CD8-positive, alpha-beta memory T cell (primary cell): ENCODE measurements at regions not wholly inside any gene's neighbourhood (a gene's known extent, or its start where the extent isn't known, plus 50 kb on each side); places are given as distances from the start of the nearest gene placed in this dataset.
A peak's percentile ranks its signal among the peaks of the same experiment; 100 is the strongest.

ENCODE experiments used
- CTCF ChIA-PET: fragments of 350-600 bp; sonication (Branson Sonifier 250); formaldehyde crosslinking; loops from one replicate; lab custom pipeline; 2021; ENCODE audit warnings: antibody characterized with exemption; lab: Charles Lee
- POLR2A ChIA-PET: fragments of 350-600 bp; sonication (Branson Sonifier 250); formaldehyde crosslinking; loops from one replicate; lab custom pipeline; 2021; ENCODE audit warnings: antibody characterized with exemption; lab: Charles Lee
- DNase-seq, 5 donors: peaks; one replicate each; pipeline versions ENCODE4 v3.0.0 to v3.0.0-alpha.2; 2020 to 2022; ENCODE audit warnings: mixed read lengths in 1 of 5
- H3K27ac ChIP-seq: one replicate; pipeline ENCODE4 v1.7.0; 2013; ENCODE audit warnings: low read depth, mild to moderate bottlenecking, low read length, moderate library complexity
- H3K27me3 ChIP-seq: 2 replicates; pipeline ENCODE4 v1.7.0; 2013; ENCODE audit warnings: low read length, mild to moderate bottlenecking; ENCODE audit not compliant: insufficient read depth, poor library complexity, severe bottlenecking
- H3K36me3 ChIP-seq: 2 replicates; pipeline ENCODE4 v1.7.0; 2013; ENCODE audit warnings: mild to moderate bottlenecking, low read length, moderate library complexity; ENCODE audit not compliant: insufficient read depth
- H3K4me1 ChIP-seq: 2 replicates; pipeline ENCODE4 v1.7.0; 2013; ENCODE audit warnings: mild to moderate bottlenecking, low read length, moderate library complexity; ENCODE audit not compliant: insufficient read depth
- H3K4me3 ChIP-seq: 2 replicates; pipeline ENCODE4 v1.7.0; 2013; ENCODE audit warnings: mild to moderate bottlenecking, low read length
- H3K9me3 ChIP-seq: 2 replicates; pipeline ENCODE4 v1.7.0; 2013; ENCODE audit warnings: mild to moderate bottlenecking, low read length
- H3K27ac Mint-ChIP-seq, 8 donors: one replicate each; pipeline ENCODE4 v1.8.0; 2020 to 2021; ENCODE audit warnings: mixed read lengths in 8 of 8, mild to moderate bottlenecking in 6 of 8, inconsistent platforms in 3 of 8, moderate library complexity in 3 of 8
- H3K27me3 Mint-ChIP-seq, 2 donors: one replicate each; pipeline ENCODE4 v1.8.0; 2020 to 2021; ENCODE audit warnings: mixed read lengths in 2 of 2, mild to moderate bottlenecking in 1 of 2, moderate library complexity in 1 of 2
- H3K36me3 Mint-ChIP-seq, 3 donors: one replicate each; pipeline ENCODE4 v1.8.0; 2020 to 2021; ENCODE audit warnings: mixed read lengths in 3 of 3, inconsistent platforms in 1 of 3, mild to moderate bottlenecking in 1 of 3
- H3K4me1 Mint-ChIP-seq, 3 donors: one replicate each; pipeline ENCODE4 v1.8.0; 2020 to 2021; ENCODE audit warnings: mixed read lengths in 3 of 3, inconsistent platforms in 1 of 3, mild to moderate bottlenecking in 1 of 3
- H3K4me3 Mint-ChIP-seq, 7 donors: one replicate each; pipeline ENCODE4 v1.8.0; 2020 to 2021; ENCODE audit warnings: mixed read lengths in 7 of 7, mild to moderate bottlenecking in 6 of 7, moderate library complexity in 4 of 7, inconsistent platforms in 2 of 7
- H3K9me3 Mint-ChIP-seq, 5 donors: one replicate each; pipeline ENCODE4 v1.8.0; 2020 to 2022; ENCODE audit warnings: mixed read lengths in 5 of 5, mild to moderate bottlenecking in 3 of 5, moderate library complexity in 2 of 5, inconsistent platforms in 1 of 5

DNA sequence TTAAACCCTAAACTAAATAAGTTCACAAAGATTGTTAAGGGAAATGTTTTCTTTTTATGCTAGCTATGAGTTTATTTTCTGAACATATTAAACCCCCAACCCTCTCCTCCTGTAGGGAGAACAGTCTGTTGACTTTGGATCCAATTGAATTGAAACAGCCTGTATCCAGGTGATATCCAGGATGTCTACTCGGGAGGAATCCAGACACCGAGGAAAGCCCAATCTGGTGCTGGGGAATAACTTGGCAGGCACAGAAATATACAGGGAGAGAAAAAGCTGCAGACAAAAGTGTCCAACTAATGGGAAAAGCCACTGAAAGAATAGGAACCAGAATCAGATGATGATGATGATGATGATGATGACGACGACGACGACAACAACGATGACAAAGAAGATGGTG is 93.9 kb upstream of the API5 start:
- H3K27ac ChIP-seq = no peak overlapping the region
- DNase-seq = no peak
- ChIA-PET POLR2A (no interaction called here), CTCF (interaction anchor here (0.6 kb wide), 1 partner anchor 229 kb away, joined by 3 read pairs; no protein-coding TSS in a partner anchor)
- H3K4me1 Mint-ChIP-seq = no peaks in the 10 kb centered on the region
- no peaks in the 10 kb centered on the region for H3K27me3 ChIP-seq
- H3K4me3 Mint-ChIP-seq = no peak overlapping the region
- H3K4me3 ChIP-seq = no peak overlapping the region
- no peaks in the 10 kb centered on the region for H3K4me1 ChIP-seq
- H3K9me3 ChIP-seq = no peaks in the 10 kb centered on the region
- H3K36me3 Mint-ChIP-seq = no peaks in the 10 kb centered on the region
- H3K27me3 Mint-ChIP-seq = no peaks in the 10 kb centered on the region
- no peaks in the 10 kb centered on the region for H3K36me3 ChIP-seq
- H3K27ac Mint-ChIP-seq = no peak overlapping the region
- peaks cover 0 to 4% (median 0%) of the 10 kb centered on the region in 5 donors for H3K9me3 Mint-ChIP-seq

GRCh38 chr11:43222215-43222614 is 89.6 kb upstream of the API5 start:
- H3K9me3 ChIP-seq = no peaks in the 10 kb centered on the region
- H3K36me3 ChIP-seq = no peaks in the 10 kb centered on the region
- Mint-ChIP-seq H3K4me3 (no peak overlapping the region), H3K27me3 (no peaks in the 10 kb centered on the region), H3K4me1 (no peaks in the 10 kb centered on the region), H3K27ac (no peak overlapping the region), H3K36me3 (no peaks in the 10 kb centered on the region), H3K9me3 (peaks cover 0 to 6% (median 0%) of the 10 kb centered on the region in 5 donors)
- no peak overlapping the region for H3K4me3 ChIP-seq
- no peak for DNase-seq
- ChIA-PET POLR2A (no interaction called here), CTCF (no interaction called here)
- no peaks in the 10 kb centered on the region for H3K4me1 ChIP-seq
- H3K27me3 ChIP-seq = no peaks in the 10 kb centered on the region
- no peak overlapping the region for H3K27ac ChIP-seq

- Histone ChIP-seq H3K4me1 (no peaks in the 10 kb centered on the region), H3K4me3 (no peak overlapping the region), H3K36me3 (no peaks in the 10 kb centered on the region), H3K27ac (no peak overlapping the region), H3K9me3 (no peaks in the 10 kb centered on the region), H3K27me3 (no peaks in the 10 kb centered on the region)
- no peak overlapping the region for H3K27ac Mint-ChIP-seq
- H3K4me3 Mint-ChIP-seq = no peak overlapping the region
- H3K27me3 Mint-ChIP-seq = no peaks in the 10 kb centered on the region
- CTCF ChIA-PET = no interaction called here
- no peaks in the 10 kb centered on the region for H3K36me3 Mint-ChIP-seq
- peaks cover 0 to 6% (median 0%) of the 10 kb centered on the region in 5 donors for H3K9me3 Mint-ChIP-seq
- DNase-seq = no peak
- POLR2A ChIA-PET = no interaction called here
- no peaks in the 10 kb centered on the region for H3K4me1 Mint-ChIP-seq
Measured at GRCh38 chr11:43223026-43223425, 88.8 kb upstream of the API5 start.

- no peak overlapping the region for H3K4me3 Mint-ChIP-seq
- no peaks in the 10 kb centered on the region for H3K36me3 Mint-ChIP-seq
- POLR2A ChIA-PET = no interaction called here
Measured at GRCh38 chr11:43234881-43235280, 76.9 kb upstream of the API5 start.

DNA sequence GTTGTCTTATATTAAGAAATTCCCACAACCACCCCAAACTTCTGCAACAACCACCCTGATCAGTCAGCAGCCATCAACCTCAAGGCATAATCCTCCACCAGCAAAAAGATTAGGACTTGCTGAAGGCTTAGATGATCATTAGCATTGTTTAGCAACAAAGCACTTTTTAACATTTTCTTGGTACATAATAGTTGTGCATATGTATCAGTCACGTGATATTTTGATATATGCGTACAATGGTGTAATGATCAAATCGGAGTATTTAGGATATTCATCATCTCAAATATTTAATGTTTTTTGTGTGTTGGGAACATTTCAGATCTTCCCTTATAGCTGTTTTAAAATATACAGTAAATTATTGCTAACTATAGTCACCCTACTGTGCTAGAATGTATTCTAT is 73.5 kb upstream of the API5 start:
- H3K4me3 ChIP-seq = no peak overlapping the region
- H3K27ac Mint-ChIP-seq = no peak overlapping the region
- ChIA-PET POLR2A (no interaction called here), CTCF (no interaction called here)
- no peak for DNase-seq
- no peaks in the 10 kb centered on the region for H3K36me3 Mint-ChIP-seq
- no peaks in the 10 kb centered on the region for H3K36me3 ChIP-seq
- no peaks in the 10 kb centered on the region for H3K9me3 ChIP-seq
- no peak overlapping the region for H3K4me3 Mint-ChIP-seq
- H3K4me1 ChIP-seq = no peaks in the 10 kb centered on the region
- H3K27me3 Mint-ChIP-seq = peaks cover 1 to 3% of the 10 kb centered on the region in 2 donors
- H3K9me3 Mint-ChIP-seq = peaks cover 0 to 6% (median 1%) of the 10 kb centered on the region in 5 donors
- no peaks in the 10 kb centered on the region for H3K27me3 ChIP-seq
- H3K27ac ChIP-seq = no peak overlapping the region
- no peaks in the 10 kb centered on the region for H3K4me1 Mint-ChIP-seq

More at GRCh38 chr11:43234881-43235280, 76.9 kb upstream of the API5 start:
- Mint-ChIP-seq H3K4me1 (no peaks in the 10 kb centered on the region), H3K27me3 (peaks cover 3 to 5% of the 10 kb centered on the region in 2 donors), H3K9me3 (peaks cover 0 to 2% (median 1%) of the 10 kb centered on the region in 5 donors), H3K27ac (no peak overlapping the region)
- Histone ChIP-seq H3K4me3 (no peak overlapping the region), H3K27me3 (no peaks in the 10 kb centered on the region), H3K36me3 (no peaks in the 10 kb centered on the region), H3K9me3 (no peaks in the 10 kb centered on the region), H3K4me1 (no peaks in the 10 kb centered on the region), H3K27ac (no peak overlapping the region)
- CTCF ChIA-PET = no interaction called here
- no peak for DNase-seq

GRCh38 chr11:43239791-43240190 is 72.0 kb upstream of the API5 start:
- DNase-seq = no peak
- Histone ChIP-seq H3K36me3 (no peaks in the 10 kb centered on the region), H3K9me3 (no peaks in the 10 kb centered on the region), H3K27ac (no peak overlapping the region), H3K4me3 (no peak overlapping the region), H3K27me3 (no peaks in the 10 kb centered on the region), H3K4me1 (no peaks in the 10 kb centered on the region)
- Mint-ChIP-seq H3K4me3 (no peak overlapping the region), H3K36me3 (no peaks in the 10 kb centered on the region), H3K27me3 (peaks cover 0 to 4% of the 10 kb centered on the region in 2 donors), H3K27ac (no peak overlapping the region), H3K9me3 (peaks cover 0 to 6% (median 0%) of the 10 kb centered on the region in 5 donors), H3K4me1 (no peaks in the 10 kb centered on the region)
- CTCF ChIA-PET = no interaction called here
- POLR2A ChIA-PET = no interaction called here

GRCh38 chr11:43242401-43242800 is 69.4 kb upstream of the API5 start:
- Mint-ChIP-seq H3K4me3 (no peak overlapping the region), H3K27ac (no peak overlapping the region), H3K36me3 (no peaks in the 10 kb centered on the region), H3K9me3 (peaks cover 0 to 4% (median 0%) of the 10 kb centered on the region in 5 donors), H3K27me3 (peaks cover 2 to 18% of the 10 kb centered on the region in 2 donors), H3K4me1 (no peaks in the 10 kb centered on the region)
- Histone ChIP-seq H3K9me3 (no peaks in the 10 kb centered on the region), H3K4me3 (no peak overlapping the region), H3K36me3 (no peaks in the 10 kb centered on the region), H3K27me3 (no peaks in the 10 kb centered on the region), H3K27ac (no peak overlapping the region), H3K4me1 (no peaks in the 10 kb centered on the region)
- ChIA-PET CTCF (no interaction called here), POLR2A (no interaction called here)
- no peak for DNase-seq

GRCh38 chr11:43243927-43244326 is 67.9 kb upstream of the API5 start:
- Histone ChIP-seq H3K36me3 (no peaks in the 10 kb centered on the region), H3K9me3 (no peaks in the 10 kb centered on the region), H3K27ac (no peak overlapping the region), H3K4me3 (no peak overlapping the region), H3K4me1 (no peaks in the 10 kb centered on the region), H3K27me3 (no peaks in the 10 kb centered on the region)
- Mint-ChIP-seq H3K27ac (no peak overlapping the region), H3K36me3 (no peaks in the 10 kb centered on the region), H3K4me1 (no peaks in the 10 kb centered on the region), H3K27me3 (peaks cover 2 to 23% of the 10 kb centered on the region in 2 donors), H3K9me3 (peaks cover 0 to 4% (median 0%) of the 10 kb centered on the region in 5 donors), H3K4me3 (no peak overlapping the region)
- POLR2A ChIA-PET = no interaction called here
- CTCF ChIA-PET = no interaction called here
- no peak for DNase-seq

DNA sequence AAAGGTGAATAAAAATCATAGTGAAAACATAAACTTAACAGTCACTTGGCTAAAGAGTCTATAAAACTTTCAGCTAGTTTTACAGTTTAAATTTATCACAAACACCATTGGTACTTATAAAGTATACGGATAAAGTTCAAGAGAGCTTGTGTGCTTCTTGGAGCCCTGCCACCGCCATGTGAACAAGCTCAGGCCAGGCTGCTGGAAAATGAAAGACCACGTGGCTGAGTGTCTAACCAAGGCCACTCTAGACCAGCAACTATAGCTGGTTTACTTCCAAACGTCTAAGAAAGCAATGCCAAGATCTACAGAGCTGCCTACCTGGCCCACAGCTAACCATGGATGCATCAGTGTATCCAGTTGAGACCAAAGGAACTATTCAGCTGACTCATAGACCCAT is 66.3 kb upstream of the API5 start:
- POLR2A ChIA-PET = no interaction called here
- Mint-ChIP-seq H3K9me3 (peaks cover 0 to 4% (median 0%) of the 10 kb centered on the region in 5 donors), H3K27ac (peak overlapping the region in 1 of 8 donors; percentile 34)

More for the DNA sequence above, 66.3 kb upstream of the API5 start:
- H3K27me3 ChIP-seq = no peaks in the 10 kb centered on the region
- H3K27ac ChIP-seq = no peak overlapping the region
- H3K4me1 ChIP-seq = no peaks in the 10 kb centered on the region
- H3K36me3 ChIP-seq = no peaks in the 10 kb centered on the region
- CTCF ChIA-PET = no interaction called here
- H3K4me3 ChIP-seq = no peak overlapping the region
- no peak for DNase-seq
- Mint-ChIP-seq H3K4me1 (no peaks in the 10 kb centered on the region), H3K4me3 (no peak overlapping the region), H3K36me3 (no peaks in the 10 kb centered on the region), H3K27me3 (peaks cover 2 to 23% of the 10 kb centered on the region in 2 donors)
- H3K9me3 ChIP-seq = no peaks in the 10 kb centered on the region
